SK-N-SH (cell line): ENCODE measurements at regions not wholly inside any gene's neighbourhood (a gene's known extent, or its start where the extent isn't known, plus 50 kb on each side); places are given as distances from the start of the nearest gene placed in this dataset.

Experiments used
- CTCF ChIA-PET: fragments of 300-600, 350-600 bp; formaldehyde crosslinking; extraction: SDS; loops from one replicate; lab custom pipeline; 2021; lab: Yijun Ruan, JAX
- POLR2A ChIA-PET: fragments of 350-600 bp; sonication (Branson Sonifier 250); formaldehyde crosslinking; extraction: SDS; loops from one replicate; lab custom pipeline; 2020; ENCODE audit warnings: antibody characterized with exemption, inconsistent platforms; lab: Yijun Ruan, JAX
- DNase-seq: peaks from one replicate; pipeline ENCODE4 v3.0.0; 2012
- H2AFZ ChIP-seq: fragments of 200-600 bp; sonication (generic); 2 replicates; pipeline ENCODE4 v1.8.1; 2016; ENCODE audit warnings: antibody characterized with exemption, mild to moderate bottlenecking, low read depth
- H3F3A ChIP-seq: fragments of 200-600 bp; sonication (generic); replicated peaks from 2 replicates; pipeline ENCODE3; 2016; ENCODE audit warnings: antibody characterized with exemption, mild to moderate bottlenecking; ENCODE audit not compliant: insufficient read depth
- H3K27ac ChIP-seq, 2 experiments: fragments of 200-500 bp in 1 of 2; fragments of 200-600 bp in 1 of 2; sonication (Bioruptor generic) in 1 of 2; sonication (generic), shearing (Covaris generic) in 1 of 2; 2 replicates each; pipeline versions ENCODE4 v1.5.1 to v1.6.1; 2014 to 2016; ENCODE audit warnings: low read depth in 2 of 2, inconsistent platforms in 1 of 2, low read length in 1 of 2, mild to moderate bottlenecking in 1 of 2, mixed read lengths in 1 of 2
- H3K27me3 ChIP-seq: fragments of 200-600 bp; sonication (generic), shearing (Covaris generic); 2 replicates; pipeline ENCODE4 v1.6.1; 2016; ENCODE audit warnings: mixed run types; ENCODE audit not compliant: insufficient read depth
- H3K36me3 ChIP-seq, 2 experiments: fragments of 200-500 bp in 1 of 2; fragments of 200-600 bp in 1 of 2; sonication (Bioruptor generic) in 1 of 2; sonication (generic) in 1 of 2; replicated peaks in 1 of 2; 2 replicates each; pipeline versions ENCODE3 to v1.5.1; 2014 to 2016; ENCODE audit warnings: low read length in 1 of 2, mild to moderate bottlenecking in 1 of 2; ENCODE audit not compliant: insufficient read depth in 2 of 2, control insufficient read depth in 1 of 2
- H3K4me1 ChIP-seq, 2 experiments: fragments of 200-500 bp in 1 of 2; fragments of 200-600 bp in 1 of 2; sonication (Bioruptor generic) in 1 of 2; sonication (generic), shearing (Covaris generic) in 1 of 2; 2 replicates each; pipeline versions ENCODE4 v1.5.1 to v1.6.1; 2014 to 2016; ENCODE audit warnings: low read depth in 1 of 2, low read length in 1 of 2, mixed run types in 1 of 2; ENCODE audit not compliant: insufficient read depth in 2 of 2, control insufficient read depth in 1 of 2
- H3K4me2 ChIP-seq: fragments of 200-600 bp; sonication (generic), shearing (Covaris generic); 2 replicates; pipeline ENCODE4 v1.6.1; 2017; ENCODE audit warnings: mixed run types
- H3K4me3 ChIP-seq, 2 experiments: fragments of 200-500 bp in 1 of 2; fragments of 200-600 bp in 1 of 2; sonication (Bioruptor generic) in 1 of 2; sonication (generic), shearing (Covaris generic) in 1 of 2; 2 replicates each; pipeline versions ENCODE4 v1.5.1 to v1.8.1; 2014 to 2016; ENCODE audit warnings: low read depth in 2 of 2, inconsistent platforms in 1 of 2, low read length in 1 of 2, mild to moderate bottlenecking in 1 of 2, mixed read lengths in 1 of 2, moderate library complexity in 1 of 2
- H3K79me2 ChIP-seq: fragments of 200-600 bp; sonication (generic); 2 replicates; pipeline ENCODE4 v1.8.1; 2017; ENCODE audit warnings: mild to moderate bottlenecking; ENCODE audit not compliant: insufficient read depth
- H3K9ac ChIP-seq: fragments of 200-600 bp; sonication (generic); 2 replicates; pipeline ENCODE4 v1.6.1; 2017; ENCODE audit warnings: mixed run types
- H3K9me2 ChIP-seq: fragments of 200-600 bp; sonication (generic); 2 replicates; pipeline ENCODE4 v1.6.1; 2017; ENCODE audit warnings: mixed run types
- H3K9me3 ChIP-seq: fragments of 200-600 bp; sonication (generic); 2 replicates; pipeline ENCODE4 v1.6.1; 2017; ENCODE audit warnings: mixed run types, mild to moderate bottlenecking, moderate library complexity
- H4K20me1 ChIP-seq: fragments of 200-600 bp; sonication (generic); 2 replicates; pipeline ENCODE4 v1.6.1; 2017; ENCODE audit warnings: mild to moderate bottlenecking, mixed run types; ENCODE audit not compliant: insufficient read depth
- CHD2 ChIP-seq: fragments of 150-350 bp; IDR thresholded peaks from 2 replicates; pipeline ENCODE4 v1.6.1; 2018; ENCODE audit warnings: low read length; ENCODE audit not compliant: partially characterized antibody
- ELF1 ChIP-seq: IDR thresholded peaks from 2 replicates; pipeline ENCODE4 v1.4.0; 2012
- EZH2phosphoT487 ChIP-seq: fragments of 200-600 bp; sonication (generic); IDR thresholded peaks from 2 replicates; pipeline ENCODE4 v1.6.1; 2017; ENCODE audit warnings: low read depth, mixed run types, mild to moderate bottlenecking, antibody characterized with exemption, moderate library complexity, borderline replicate concordance
- JUND ChIP-seq: IDR thresholded peaks from 2 replicates; pipeline ENCODE4 v1.4.0; 2012
- MEF2A ChIP-seq: IDR thresholded peaks from 2 replicates; pipeline ENCODE4 v1.4.0; 2012; ENCODE audit warnings: low read depth, borderline replicate concordance
- MXI1 ChIP-seq: IDR thresholded peaks from 2 replicates; pipeline ENCODE4 v1.6.1; 2012; ENCODE audit warnings: mild to moderate bottlenecking, low read depth, low read length, improper control_type of control experiment
- NRF1 ChIP-seq: IDR thresholded peaks from 2 replicates; pipeline ENCODE4 v1.6.1; 2012; ENCODE audit warnings: low read depth, mild to moderate bottlenecking, low read length
- POLR2AphosphoS5 ChIP-seq: IDR thresholded peaks from 2 replicates; pipeline ENCODE4 v1.6.1; 2012; ENCODE audit warnings: low read depth, low read length
- RAD21 ChIP-seq: IDR thresholded peaks from 2 replicates; pipeline ENCODE4 v1.6.1; 2012; ENCODE audit warnings: mild to moderate bottlenecking, low read length
- RCOR1 ChIP-seq: fragments of 150-350 bp; IDR thresholded peaks from 2 replicates; pipeline ENCODE4 v1.6.1; 2017; ENCODE audit warnings: antibody characterized with exemption, low read length
- RFX5 ChIP-seq: IDR thresholded peaks from 2 replicates; pipeline ENCODE4 v1.6.1; 2012; ENCODE audit warnings: mild to moderate bottlenecking, improper control_type of control experiment, low read length
- RXRA ChIP-seq: IDR thresholded peaks from 2 replicates; pipeline ENCODE4 v1.4.0; 2012; ENCODE audit warnings: low read depth, mild to moderate bottlenecking, borderline replicate concordance
- SMC3 ChIP-seq: IDR thresholded peaks from 2 replicates; pipeline ENCODE4 v1.6.1; 2012; ENCODE audit warnings: low read depth, low read length, improper control_type of control experiment
- TAF1 ChIP-seq: IDR thresholded peaks from 2 replicates; pipeline ENCODE4 v1.6.1; 2012; ENCODE audit warnings: low read depth, mild to moderate bottlenecking, low read length, moderate library complexity, borderline replicate concordance
- WGBS: methylation state at CpG from one replicate; pipeline ENCODE4 v1.1.6; 2017; ENCODE audit warnings: low lambda C conversion rate; 5-methylcytosine and 5-hydroxymethylcytosine counted together
- TF ChIP-seq, protein P1 (sequence below): IDR thresholded peaks from 2 replicates; pipeline ENCODE4; 2012
- TF ChIP-seq, protein P2 (sequence below): fragments of 200-600 bp; sonication (generic); IDR thresholded peaks from 2 replicates; pipeline ENCODE4 v1.6.1; 2017; ENCODE audit warnings: antibody characterized with exemption, mild to moderate bottlenecking, moderate library complexity
- TF ChIP-seq, protein P3 (sequence below): IDR thresholded peaks from 2 replicates; pipeline ENCODE4 v1.4.0; 2012; ENCODE audit warnings: low read depth
- TF ChIP-seq, protein P4 (sequence below): IDR thresholded peaks from 2 replicates; pipeline ENCODE4 v1.6.1; 2012; ENCODE audit warnings: mild to moderate bottlenecking, low read depth, low read length, moderate library complexity
- TF ChIP-seq, protein P5 (sequence below): IDR thresholded peaks from 2 replicates; pipeline ENCODE4 v1.4.0; 2012; ENCODE audit warnings: low read depth, borderline replicate concordance

DNA sequence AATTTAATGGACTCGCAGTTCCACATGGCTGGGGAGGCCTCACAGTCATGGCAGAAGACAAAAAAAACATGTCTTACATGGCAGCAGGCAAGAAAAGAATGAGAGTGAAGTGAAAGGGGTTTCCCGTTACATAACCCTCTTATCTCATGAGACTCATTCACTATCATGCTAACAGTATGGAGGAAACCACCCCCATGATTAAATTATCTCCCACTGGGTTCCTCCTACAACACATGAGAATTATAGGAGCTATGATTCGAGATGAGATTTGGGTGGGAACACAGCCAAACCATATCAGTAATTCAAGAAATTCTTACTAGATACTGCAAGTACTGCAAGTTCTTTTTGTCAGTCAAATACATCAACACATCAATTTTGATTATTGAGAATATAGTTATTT is 311.4 kb upstream of the SLITRK3 start:
- Histone ChIP-seq H3K27ac (no peak overlapping the region), H4K20me1 (no peaks in the 10 kb centered on the region), H3F3A (no peaks in the 10 kb centered on the region), H3K27me3 (no peaks in the 10 kb centered on the region), H3K4me2 (no peak overlapping the region), H3K9me3 (no peaks in the 10 kb centered on the region), H3K79me2 (no peaks in the 10 kb centered on the region), H3K9me2 (no peaks in the 10 kb centered on the region), H3K4me1 (no peaks in the 10 kb centered on the region), H2AFZ (no peak overlapping the region), H3K4me3 (no peak overlapping the region), H3K9ac (no peak overlapping the region), H3K36me3 (no peaks in the 10 kb centered on the region)
- WGBS: 11% methylated on average over 3 of the region's 3 CpGs
- no peak for TF ChIP-seq MEF2A
- TF ChIP-seq, protein P1, sequence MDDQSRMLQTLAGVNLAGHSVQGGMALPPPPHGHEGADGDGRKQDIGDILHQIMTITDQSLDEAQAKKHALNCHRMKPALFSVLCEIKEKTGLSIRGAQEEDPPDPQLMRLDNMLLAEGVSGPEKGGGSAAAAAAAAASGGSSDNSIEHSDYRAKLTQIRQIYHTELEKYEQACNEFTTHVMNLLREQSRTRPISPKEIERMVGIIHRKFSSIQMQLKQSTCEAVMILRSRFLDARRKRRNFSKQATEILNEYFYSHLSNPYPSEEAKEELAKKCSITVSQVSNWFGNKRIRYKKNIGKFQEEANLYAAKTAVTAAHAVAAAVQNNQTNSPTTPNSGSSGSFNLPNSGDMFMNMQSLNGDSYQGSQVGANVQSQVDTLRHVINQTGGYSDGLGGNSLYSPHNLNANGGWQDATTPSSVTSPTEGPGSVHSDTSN: no peak
- TF ChIP-seq, protein P2, sequence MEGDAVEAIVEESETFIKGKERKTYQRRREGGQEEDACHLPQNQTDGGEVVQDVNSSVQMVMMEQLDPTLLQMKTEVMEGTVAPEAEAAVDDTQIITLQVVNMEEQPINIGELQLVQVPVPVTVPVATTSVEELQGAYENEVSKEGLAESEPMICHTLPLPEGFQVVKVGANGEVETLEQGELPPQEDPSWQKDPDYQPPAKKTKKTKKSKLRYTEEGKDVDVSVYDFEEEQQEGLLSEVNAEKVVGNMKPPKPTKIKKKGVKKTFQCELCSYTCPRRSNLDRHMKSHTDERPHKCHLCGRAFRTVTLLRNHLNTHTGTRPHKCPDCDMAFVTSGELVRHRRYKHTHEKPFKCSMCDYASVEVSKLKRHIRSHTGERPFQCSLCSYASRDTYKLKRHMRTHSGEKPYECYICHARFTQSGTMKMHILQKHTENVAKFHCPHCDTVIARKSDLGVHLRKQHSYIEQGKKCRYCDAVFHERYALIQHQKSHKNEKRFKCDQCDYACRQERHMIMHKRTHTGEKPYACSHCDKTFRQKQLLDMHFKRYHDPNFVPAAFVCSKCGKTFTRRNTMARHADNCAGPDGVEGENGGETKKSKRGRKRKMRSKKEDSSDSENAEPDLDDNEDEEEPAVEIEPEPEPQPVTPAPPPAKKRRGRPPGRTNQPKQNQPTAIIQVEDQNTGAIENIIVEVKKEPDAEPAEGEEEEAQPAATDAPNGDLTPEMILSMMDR: no peak
- no peak for TF ChIP-seq RCOR1
- TF ChIP-seq SMC3: no peak
- no peak for TF ChIP-seq TAF1
- no peak for TF ChIP-seq MXI1
- TF ChIP-seq, protein P3, sequence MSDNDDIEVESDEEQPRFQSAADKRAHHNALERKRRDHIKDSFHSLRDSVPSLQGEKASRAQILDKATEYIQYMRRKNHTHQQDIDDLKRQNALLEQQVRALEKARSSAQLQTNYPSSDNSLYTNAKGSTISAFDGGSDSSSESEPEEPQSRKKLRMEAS: no peak
- TF ChIP-seq JUND: no peak
- TF ChIP-seq RXRA: no peak
- TF ChIP-seq, protein P4, sequence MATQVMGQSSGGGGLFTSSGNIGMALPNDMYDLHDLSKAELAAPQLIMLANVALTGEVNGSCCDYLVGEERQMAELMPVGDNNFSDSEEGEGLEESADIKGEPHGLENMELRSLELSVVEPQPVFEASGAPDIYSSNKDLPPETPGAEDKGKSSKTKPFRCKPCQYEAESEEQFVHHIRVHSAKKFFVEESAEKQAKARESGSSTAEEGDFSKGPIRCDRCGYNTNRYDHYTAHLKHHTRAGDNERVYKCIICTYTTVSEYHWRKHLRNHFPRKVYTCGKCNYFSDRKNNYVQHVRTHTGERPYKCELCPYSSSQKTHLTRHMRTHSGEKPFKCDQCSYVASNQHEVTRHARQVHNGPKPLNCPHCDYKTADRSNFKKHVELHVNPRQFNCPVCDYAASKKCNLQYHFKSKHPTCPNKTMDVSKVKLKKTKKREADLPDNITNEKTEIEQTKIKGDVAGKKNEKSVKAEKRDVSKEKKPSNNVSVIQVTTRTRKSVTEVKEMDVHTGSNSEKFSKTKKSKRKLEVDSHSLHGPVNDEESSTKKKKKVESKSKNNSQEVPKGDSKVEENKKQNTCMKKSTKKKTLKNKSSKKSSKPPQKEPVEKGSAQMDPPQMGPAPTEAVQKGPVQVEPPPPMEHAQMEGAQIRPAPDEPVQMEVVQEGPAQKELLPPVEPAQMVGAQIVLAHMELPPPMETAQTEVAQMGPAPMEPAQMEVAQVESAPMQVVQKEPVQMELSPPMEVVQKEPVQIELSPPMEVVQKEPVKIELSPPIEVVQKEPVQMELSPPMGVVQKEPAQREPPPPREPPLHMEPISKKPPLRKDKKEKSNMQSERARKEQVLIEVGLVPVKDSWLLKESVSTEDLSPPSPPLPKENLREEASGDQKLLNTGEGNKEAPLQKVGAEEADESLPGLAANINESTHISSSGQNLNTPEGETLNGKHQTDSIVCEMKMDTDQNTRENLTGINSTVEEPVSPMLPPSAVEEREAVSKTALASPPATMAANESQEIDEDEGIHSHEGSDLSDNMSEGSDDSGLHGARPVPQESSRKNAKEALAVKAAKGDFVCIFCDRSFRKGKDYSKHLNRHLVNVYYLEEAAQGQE: no peak
- TF ChIP-seq RFX5: no peak
- TF ChIP-seq CHD2: no peak
- TF ChIP-seq, protein P5, sequence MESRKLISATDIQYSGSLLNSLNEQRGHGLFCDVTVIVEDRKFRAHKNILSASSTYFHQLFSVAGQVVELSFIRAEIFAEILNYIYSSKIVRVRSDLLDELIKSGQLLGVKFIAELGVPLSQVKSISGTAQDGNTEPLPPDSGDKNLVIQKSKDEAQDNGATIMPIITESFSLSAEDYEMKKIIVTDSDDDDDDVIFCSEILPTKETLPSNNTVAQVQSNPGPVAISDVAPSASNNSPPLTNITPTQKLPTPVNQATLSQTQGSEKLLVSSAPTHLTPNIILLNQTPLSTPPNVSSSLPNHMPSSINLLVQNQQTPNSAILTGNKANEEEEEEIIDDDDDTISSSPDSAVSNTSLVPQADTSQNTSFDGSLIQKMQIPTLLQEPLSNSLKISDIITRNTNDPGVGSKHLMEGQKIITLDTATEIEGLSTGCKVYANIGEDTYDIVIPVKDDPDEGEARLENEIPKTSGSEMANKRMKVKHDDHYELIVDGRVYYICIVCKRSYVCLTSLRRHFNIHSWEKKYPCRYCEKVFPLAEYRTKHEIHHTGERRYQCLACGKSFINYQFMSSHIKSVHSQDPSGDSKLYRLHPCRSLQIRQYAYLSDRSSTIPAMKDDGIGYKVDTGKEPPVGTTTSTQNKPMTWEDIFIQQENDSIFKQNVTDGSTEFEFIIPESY: no peak
- TF ChIP-seq ELF1: no peak
- no peak for TF ChIP-seq NRF1
- no peak for TF ChIP-seq EZH2phosphoT487
- no peak for TF ChIP-seq POLR2AphosphoS5
- TF ChIP-seq RAD21: no peak
- DNase-seq: no peak
- POLR2A ChIA-PET: no interaction called here
- CTCF ChIA-PET: no interaction called here
